PC-9 (cell line): ENCODE measurements at regions not wholly inside any gene's neighbourhood (a gene's known extent, or its start where the extent isn't known, plus 50 kb on each side); places are given as distances from the start of the nearest gene placed in this dataset.

Experiments used
- BruUV-seq: library from RNA; stranded (reverse); fragments of 400-500 nt; replicated peaks from 2 replicates; lab custom pipeline; 2021; lab: Mats Ljungman, UMichigan
- CTCF ChIA-PET: fragments of 300-600 bp; sonication (Branson Sonifier 250); formaldehyde crosslinking; loops from one replicate; lab custom pipeline; 2022; ENCODE audit warnings: antibody characterized with exemption; lab: Charles Lee
- POLR2A ChIA-PET: fragments of 300-600 bp; sonication (Branson Sonifier 250); formaldehyde crosslinking; loops from one replicate; lab custom pipeline; 2022; ENCODE audit warnings: antibody characterized with exemption; ENCODE audit not compliant: unreplicated experiment; lab: Charles Lee
- DNase-seq, 2 experiments: peaks; one replicate each; pipeline versions ENCODE4 v3.0.0 to v3.0.0-alpha.2; 2015 to 2022; ENCODE audit warnings: mixed read lengths in 1 of 2
- H2AFZ ChIP-seq: fragments of 200-600 bp; sonication (generic); 2 replicates; pipeline ENCODE4 v1.8.1; 2017; ENCODE audit warnings: antibody characterized with exemption
- H3F3A ChIP-seq: fragments of 200-600 bp; sonication (generic); 2 replicates; pipeline ENCODE4 v1.8.1; 2017; ENCODE audit warnings: antibody characterized with exemption, mild to moderate bottlenecking, low read depth; ENCODE audit not compliant: insufficient read depth
- H3K27ac ChIP-seq: fragments of 200-600 bp; sonication (generic); 2 replicates; pipeline ENCODE4 v1.6.1; 2016; ENCODE audit warnings: mixed run types
- H3K27me3 ChIP-seq: fragments of 200-600 bp; sonication (generic); 2 replicates; pipeline ENCODE4 v1.6.1; 2016; ENCODE audit warnings: low read depth, mixed run types; ENCODE audit not compliant: insufficient read depth
- H3K36me3 ChIP-seq: fragments of 200-600 bp; sonication (generic); 2 replicates; pipeline ENCODE4 v1.6.1; 2016; ENCODE audit warnings: low read depth, mixed run types
- H3K4me1 ChIP-seq: fragments of 200-600 bp; sonication (generic); replicated peaks from 2 replicates; pipeline ENCODE4 v1.6.1; 2016; ENCODE audit warnings: mixed run types; ENCODE audit not compliant: insufficient read depth
- H3K4me2 ChIP-seq: fragments of 200-600 bp; sonication (generic); 2 replicates; pipeline ENCODE4 v1.6.1; 2017; ENCODE audit warnings: mixed run types
- H3K4me3 ChIP-seq: fragments of 200-600 bp; sonication (generic); 2 replicates; pipeline ENCODE4 v1.6.1; 2016; ENCODE audit warnings: mixed run types
- H3K79me2 ChIP-seq: fragments of 200-600 bp; sonication (generic); 2 replicates; pipeline ENCODE4 v1.6.1; 2017; ENCODE audit warnings: low read depth, mixed run types
- H3K9me2 ChIP-seq: fragments of 200-600 bp; sonication (generic); 2 replicates; pipeline ENCODE4 v1.8.1; 2017; ENCODE audit warnings: mild to moderate bottlenecking; ENCODE audit not compliant: insufficient read depth
- H3K9me3 ChIP-seq: fragments of 200-600 bp; sonication (generic); 2 replicates; pipeline ENCODE4 v1.8.1; 2016; ENCODE audit warnings: low read depth; ENCODE audit not compliant: insufficient read depth
- H4K20me1 ChIP-seq: fragments of 200-600 bp; sonication (generic); 2 replicates; pipeline ENCODE4 v1.8.1; 2017; ENCODE audit not compliant: insufficient read depth
- EZH2 ChIP-seq: fragments of 200-600 bp; sonication (generic); IDR thresholded peaks from 2 replicates; pipeline ENCODE4 v1.8.0; 2017; ENCODE audit warnings: antibody characterized with exemption, low read depth
- intact Hi-C: fragments of 100-400 bp; cut with micrococcal nuclease; formaldehyde crosslinking; loops from one replicate; pipeline ENCODE4 v1.10.0; 2022; ENCODE audit not compliant: unreplicated experiment
- TF ChIP-seq, protein P1 (sequence below): fragments of 200-600 bp; sonication (generic); conservative IDR thresholded peaks from 2 replicates; pipeline ENCODE4 v1.6.1; 2017; ENCODE audit warnings: mixed run types, antibody characterized with exemption, mild to moderate bottlenecking, moderate library complexity

DNA sequence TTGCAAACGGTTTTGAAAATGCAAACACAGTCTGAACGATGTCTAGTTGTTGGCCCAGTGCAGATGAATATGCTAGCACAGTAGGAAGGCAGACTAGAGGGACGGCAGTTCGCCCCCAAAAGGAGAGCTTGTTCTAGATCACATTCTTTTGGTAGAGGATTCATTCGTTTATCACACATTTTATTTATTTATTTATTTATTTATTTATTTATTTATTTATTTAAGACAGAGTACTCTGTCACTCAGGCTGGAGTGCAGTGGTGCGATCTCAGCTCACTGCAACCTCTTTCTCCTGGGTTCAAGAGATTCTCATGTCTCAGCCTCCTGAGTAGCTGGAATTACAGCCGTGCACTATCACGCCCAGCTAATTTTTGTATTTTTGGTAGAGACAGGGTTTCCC, 59.4 kb upstream of the ZPBP start:
- ChIA-PET CTCF (no interaction called here), POLR2A (no interaction called here)
- no peak overlapping the region for H3K27ac ChIP-seq
- no peaks in the 10 kb centered on the region for H3K4me1 ChIP-seq
- H3K9me2 ChIP-seq = no peaks in the 10 kb centered on the region
- no peaks in the 10 kb centered on the region for H3K36me3 ChIP-seq
- H3K9me3 ChIP-seq = no peaks in the 10 kb centered on the region
- no peak overlapping the region for H3K4me2 ChIP-seq
- BruUV-seq = no TSS peak
- H2AFZ ChIP-seq = no peak overlapping the region
- no peak overlapping the region for H3K4me3 ChIP-seq
- no peak for TF ChIP-seq EZH2
- TF ChIP-seq, protein P1, sequence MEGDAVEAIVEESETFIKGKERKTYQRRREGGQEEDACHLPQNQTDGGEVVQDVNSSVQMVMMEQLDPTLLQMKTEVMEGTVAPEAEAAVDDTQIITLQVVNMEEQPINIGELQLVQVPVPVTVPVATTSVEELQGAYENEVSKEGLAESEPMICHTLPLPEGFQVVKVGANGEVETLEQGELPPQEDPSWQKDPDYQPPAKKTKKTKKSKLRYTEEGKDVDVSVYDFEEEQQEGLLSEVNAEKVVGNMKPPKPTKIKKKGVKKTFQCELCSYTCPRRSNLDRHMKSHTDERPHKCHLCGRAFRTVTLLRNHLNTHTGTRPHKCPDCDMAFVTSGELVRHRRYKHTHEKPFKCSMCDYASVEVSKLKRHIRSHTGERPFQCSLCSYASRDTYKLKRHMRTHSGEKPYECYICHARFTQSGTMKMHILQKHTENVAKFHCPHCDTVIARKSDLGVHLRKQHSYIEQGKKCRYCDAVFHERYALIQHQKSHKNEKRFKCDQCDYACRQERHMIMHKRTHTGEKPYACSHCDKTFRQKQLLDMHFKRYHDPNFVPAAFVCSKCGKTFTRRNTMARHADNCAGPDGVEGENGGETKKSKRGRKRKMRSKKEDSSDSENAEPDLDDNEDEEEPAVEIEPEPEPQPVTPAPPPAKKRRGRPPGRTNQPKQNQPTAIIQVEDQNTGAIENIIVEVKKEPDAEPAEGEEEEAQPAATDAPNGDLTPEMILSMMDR = no peak
- no peaks in the 10 kb centered on the region for H3F3A ChIP-seq
- H3K27me3 ChIP-seq = peaks cover 34% of the 10 kb centered on the region
- no peaks in the 10 kb centered on the region for H3K79me2 ChIP-seq
- no peak for DNase-seq
- 0 out of 2 replicates have a peak, but pooled peaks cover 3% of the 10 kb centered on the region for H4K20me1 ChIP-seq
- intact Hi-C loops = no loop called here

DNA sequence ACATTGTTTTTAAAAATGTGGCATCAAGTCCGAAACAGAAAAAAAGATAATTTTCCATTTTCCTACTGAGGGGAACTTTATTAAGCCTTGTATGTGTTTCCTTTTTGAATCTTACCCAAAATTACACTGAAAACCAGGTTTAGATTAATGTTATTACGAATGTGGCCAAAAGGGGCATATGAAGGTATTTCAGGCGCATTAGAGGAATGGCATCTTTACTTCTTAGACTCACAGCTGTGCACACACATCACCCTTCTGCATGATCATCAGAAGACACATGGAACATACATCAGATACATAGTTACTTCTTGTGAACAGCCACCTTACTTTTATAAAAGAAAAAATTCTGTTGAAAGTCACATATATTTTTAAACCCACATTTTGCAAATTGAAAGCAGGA, 58.6 kb upstream of the ZPBP start:
- H3K4me2 ChIP-seq = no peak overlapping the region
- no peaks in the 10 kb centered on the region for H3K9me3 ChIP-seq
- 0 out of 2 replicates have a peak, but pooled peaks cover 3% of the 10 kb centered on the region for H4K20me1 ChIP-seq
- H3K27ac ChIP-seq = no peak overlapping the region
- DNase-seq = no peak
- H3K4me1 ChIP-seq = no peaks in the 10 kb centered on the region
- H3K36me3 ChIP-seq = no peaks in the 10 kb centered on the region
- intact Hi-C loops = no loop called here
- no peaks in the 10 kb centered on the region for H3F3A ChIP-seq
- ChIA-PET CTCF (no interaction called here), POLR2A (no interaction called here)
- no TSS peak for BruUV-seq
- no peak for TF ChIP-seq EZH2
- TF ChIP-seq, protein P1 = no peak
- no peak overlapping the region for H2AFZ ChIP-seq
- H3K4me3 ChIP-seq = no peak overlapping the region
- H3K9me2 ChIP-seq = no peaks in the 10 kb centered on the region
- no peaks in the 10 kb centered on the region for H3K79me2 ChIP-seq
- peaks cover 27% of the 10 kb centered on the region for H3K27me3 ChIP-seq

DNA sequence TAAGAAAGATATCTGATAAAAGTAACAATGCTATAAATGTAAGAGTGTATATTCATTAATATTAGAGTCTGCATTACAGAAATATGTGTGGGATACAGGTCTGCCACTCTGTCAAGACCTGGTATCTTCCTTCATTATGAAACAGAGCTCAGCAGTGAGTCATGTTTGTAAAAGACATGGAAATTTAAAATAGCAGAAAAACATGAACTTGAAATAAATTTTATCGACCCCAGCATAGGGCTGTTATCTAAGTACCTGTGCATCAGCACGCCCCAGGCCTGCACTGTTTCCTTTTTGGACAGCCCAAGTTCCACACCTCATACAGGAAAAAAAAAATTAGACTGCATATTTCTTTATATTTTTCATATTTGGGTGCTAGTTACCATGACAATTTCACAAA, 58.0 kb upstream of the ZPBP start:
- no peaks in the 10 kb centered on the region for H3F3A ChIP-seq
- no peaks in the 10 kb centered on the region for H3K9me3 ChIP-seq
- TF ChIP-seq EZH2 = no peak
- TF ChIP-seq, protein P1 = no peak
- BruUV-seq = no TSS peak
- no peaks in the 10 kb centered on the region for H3K79me2 ChIP-seq
- CTCF ChIA-PET = no interaction called here
- H4K20me1 ChIP-seq = 0 out of 2 replicates have a peak, but pooled peaks cover 3% of the 10 kb centered on the region
- H3K9me2 ChIP-seq = no peaks in the 10 kb centered on the region
- no peak overlapping the region for H2AFZ ChIP-seq
- H3K4me2 ChIP-seq = no peak overlapping the region
- H3K4me3 ChIP-seq = no peak overlapping the region
- POLR2A ChIA-PET = no interaction called here
- H3K27me3 ChIP-seq = peaks cover 23% of the 10 kb centered on the region
- intact Hi-C loops = no loop called here
- H3K36me3 ChIP-seq = no peaks in the 10 kb centered on the region
- DNase-seq = no peak
- no peaks in the 10 kb centered on the region for H3K4me1 ChIP-seq
- no peak overlapping the region for H3K27ac ChIP-seq
